GM10266 (cell line): ENCODE measurements at regions not wholly inside any gene's neighbourhood (a gene's known extent, or its start where the extent isn't known, plus 50 kb on each side); places are given as distances from the start of the nearest gene placed in this dataset.

Experiments
- DNase-seq: peaks from one replicate; pipeline ENCODE4 v3.0.0; 2012; ENCODE audit errors: extremely low spot score
- TF ChIP-seq, protein P1 (sequence below): IDR thresholded peaks from 2 replicates; pipeline ENCODE4 v1.5.1; 2012; ENCODE audit warnings: mild to moderate bottlenecking, low read depth; ENCODE audit not compliant: control insufficient read depth, insufficient read depth; ENCODE audit errors: missing control alignments

DNA sequence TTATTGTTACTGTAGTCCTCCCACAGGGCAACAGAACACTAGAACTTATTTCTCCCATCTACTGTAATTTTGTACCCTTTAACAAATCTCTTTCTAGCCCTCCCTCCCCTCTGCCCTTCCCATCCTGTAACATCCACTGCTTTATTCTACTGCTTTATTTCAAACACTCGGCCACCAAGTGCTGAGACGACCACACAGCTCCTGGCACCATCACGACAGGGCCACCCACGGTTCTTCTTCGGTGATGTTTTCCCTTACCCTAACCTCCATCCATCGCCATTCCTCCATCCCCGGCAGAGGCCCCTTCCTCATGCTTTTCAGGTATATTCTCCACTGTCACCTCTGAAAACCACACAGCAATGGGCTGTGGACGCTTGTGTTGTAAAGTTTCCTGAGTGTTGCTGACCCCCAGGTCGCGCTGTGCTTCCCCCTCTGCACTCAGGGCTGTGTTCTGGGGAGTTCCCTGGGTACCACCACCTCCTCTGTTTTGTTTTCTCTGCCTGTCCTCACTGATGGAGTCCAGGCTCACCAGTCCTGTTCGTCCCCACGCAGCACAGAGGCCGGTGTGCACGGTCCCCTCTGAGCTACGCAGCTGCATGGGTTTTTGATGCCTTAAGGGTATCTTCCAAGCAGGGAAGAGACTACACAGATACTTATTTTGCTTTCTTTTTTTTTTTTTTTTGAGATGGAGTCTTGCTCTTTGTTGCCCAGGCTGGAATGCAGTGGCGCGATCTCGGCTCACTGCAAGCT is 207.2 kb upstream of the TMEM132C start:
- TF ChIP-seq, protein P1, sequence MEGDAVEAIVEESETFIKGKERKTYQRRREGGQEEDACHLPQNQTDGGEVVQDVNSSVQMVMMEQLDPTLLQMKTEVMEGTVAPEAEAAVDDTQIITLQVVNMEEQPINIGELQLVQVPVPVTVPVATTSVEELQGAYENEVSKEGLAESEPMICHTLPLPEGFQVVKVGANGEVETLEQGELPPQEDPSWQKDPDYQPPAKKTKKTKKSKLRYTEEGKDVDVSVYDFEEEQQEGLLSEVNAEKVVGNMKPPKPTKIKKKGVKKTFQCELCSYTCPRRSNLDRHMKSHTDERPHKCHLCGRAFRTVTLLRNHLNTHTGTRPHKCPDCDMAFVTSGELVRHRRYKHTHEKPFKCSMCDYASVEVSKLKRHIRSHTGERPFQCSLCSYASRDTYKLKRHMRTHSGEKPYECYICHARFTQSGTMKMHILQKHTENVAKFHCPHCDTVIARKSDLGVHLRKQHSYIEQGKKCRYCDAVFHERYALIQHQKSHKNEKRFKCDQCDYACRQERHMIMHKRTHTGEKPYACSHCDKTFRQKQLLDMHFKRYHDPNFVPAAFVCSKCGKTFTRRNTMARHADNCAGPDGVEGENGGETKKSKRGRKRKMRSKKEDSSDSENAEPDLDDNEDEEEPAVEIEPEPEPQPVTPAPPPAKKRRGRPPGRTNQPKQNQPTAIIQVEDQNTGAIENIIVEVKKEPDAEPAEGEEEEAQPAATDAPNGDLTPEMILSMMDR: no peak
- DNase-seq: no peak

DNA sequence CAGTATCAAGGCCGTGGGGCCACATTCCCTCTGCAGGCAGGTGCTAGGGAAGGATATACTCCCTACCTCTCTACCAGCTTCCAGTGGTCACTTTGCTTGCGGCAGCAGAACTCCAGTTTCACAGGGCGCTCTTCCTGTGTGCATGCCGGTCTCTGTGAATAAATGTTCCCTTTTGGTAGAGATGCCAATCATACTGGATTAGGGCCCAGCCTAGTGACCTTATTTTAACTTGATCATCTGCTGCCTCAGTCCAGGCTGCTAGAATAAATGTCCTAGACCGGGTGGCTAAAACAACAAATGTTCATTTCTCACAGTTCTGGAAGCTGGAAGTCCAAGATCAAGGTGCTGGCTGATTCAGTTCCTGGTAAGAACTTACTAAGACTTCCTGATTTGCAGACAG is 198.8 kb upstream of the TMEM132C start:
- DNase-seq: no peak

DNA sequence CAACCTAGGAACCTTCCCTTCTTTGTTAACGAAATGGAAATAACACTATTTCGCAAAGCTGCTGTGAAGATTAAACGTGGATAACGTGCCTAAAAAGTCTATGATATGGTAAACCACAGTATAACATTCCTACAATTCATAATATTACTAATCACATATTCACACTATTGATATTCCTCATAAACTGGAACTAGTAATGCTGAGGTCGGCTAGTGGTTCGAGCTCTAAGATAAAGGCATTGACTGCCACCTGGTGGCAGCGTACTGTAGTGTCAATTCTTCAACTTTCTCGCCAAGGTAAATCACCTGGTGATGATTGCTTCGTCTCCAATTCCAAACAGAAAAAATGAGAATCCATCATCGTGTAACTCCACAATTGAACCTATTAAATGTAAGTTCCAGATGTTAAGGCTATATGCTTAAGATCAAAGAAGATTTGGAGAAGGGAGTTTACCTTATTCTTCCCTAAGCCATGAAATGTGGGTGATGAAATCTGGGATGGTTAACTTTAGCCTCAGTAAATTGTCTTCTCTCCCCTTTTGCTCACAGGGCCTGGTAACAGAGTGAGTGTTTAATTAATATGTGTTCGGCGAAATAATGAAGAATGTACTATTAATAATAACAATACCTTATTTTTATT is 197.5 kb upstream of the TMEM132C start:
- TF ChIP-seq, protein P1: peak; percentile 59
- DNase-seq: no peak

More for the DNA sequence above, 198.8 kb upstream of the TMEM132C start:
- TF ChIP-seq, protein P1: no peak

- TF ChIP-seq, protein P1: no peak
- no peak for DNase-seq
Observed at GRCh38 chr12:128073937-128074336, 193.0 kb upstream of the TMEM132C start.

GRCh38 chr12:128075332-128075731 is 191.6 kb upstream of the TMEM132C start:
- TF ChIP-seq, protein P1: no peak

GRCh38 chr12:128076188-128076587 is 190.8 kb upstream of the TMEM132C start:
- TF ChIP-seq, protein P1: no peak
- no peak for DNase-seq

More at GRCh38 chr12:128075332-128075731, 191.6 kb upstream of the TMEM132C start:
- no peak for DNase-seq
